Activated CD4-positive, alpha-beta memory T cell treated with anti-CD3 and anti-CD28 coated beads, Interleukin-2, amount 10 ng/mL, durations not matched to agents 7 days and 5 days (primary cell): ENCODE measurements at regions not wholly inside any gene's neighbourhood (a gene's known extent, or its start where the extent isn't known, plus 50 kb on each side); places are given as distances from the start of the nearest gene placed in this dataset.

Experiments
- CTCF ChIA-PET: fragments of 350-600 bp; sonication (Branson Sonifier 250); formaldehyde crosslinking; loops from one replicate; lab custom pipeline; 2021; ENCODE audit warnings: antibody characterized with exemption, inconsistent platforms; lab: Charles Lee
- POLR2A ChIA-PET: fragments of 350-600 bp; sonication (Branson Sonifier 250); formaldehyde crosslinking; loops from one replicate; lab custom pipeline; 2021; ENCODE audit warnings: antibody characterized with exemption; lab: Charles Lee
- DNase-seq: peaks from one replicate; pipeline ENCODE4 v3.0.0-alpha.2; 2020
- H3K27ac Mint-ChIP-seq: one replicate; pipeline ENCODE4 v1.8.0; 2021; ENCODE audit warnings: mild to moderate bottlenecking, mixed read lengths
- H3K27me3 Mint-ChIP-seq: one replicate; pipeline ENCODE4 v1.8.0; 2021; ENCODE audit warnings: mixed read lengths
- H3K36me3 Mint-ChIP-seq: one replicate; pipeline ENCODE4 v1.8.0; 2021; ENCODE audit warnings: low read depth, mixed read lengths
- H3K4me1 Mint-ChIP-seq: one replicate; pipeline ENCODE4 v1.8.0; 2021; ENCODE audit warnings: mixed read lengths
- H3K4me3 Mint-ChIP-seq: one replicate; pipeline ENCODE4 v1.8.0; 2021; ENCODE audit warnings: mild to moderate bottlenecking, mixed read lengths
- H3K9me3 Mint-ChIP-seq: one replicate; pipeline ENCODE4 v1.8.0; 2021; ENCODE audit warnings: mixed read lengths

- POLR2A ChIA-PET, result no interaction called here
- Mint-ChIP-seq H3K4me3 (no peak overlapping the region), H3K4me1 (no peaks in the 10 kb centered on the region), H3K9me3 (peaks cover 6% of the 10 kb centered on the region), H3K27ac (no peak overlapping the region), H3K36me3 (no peaks in the 10 kb centered on the region), H3K27me3 (no peaks in the 10 kb centered on the region)
- DNase-seq, result no peak
- CTCF ChIA-PET, result no interaction called here
Observed at GRCh38 chr3:80086426-80086825, 318.6 kb upstream of the ROBO1 start.

DNA sequence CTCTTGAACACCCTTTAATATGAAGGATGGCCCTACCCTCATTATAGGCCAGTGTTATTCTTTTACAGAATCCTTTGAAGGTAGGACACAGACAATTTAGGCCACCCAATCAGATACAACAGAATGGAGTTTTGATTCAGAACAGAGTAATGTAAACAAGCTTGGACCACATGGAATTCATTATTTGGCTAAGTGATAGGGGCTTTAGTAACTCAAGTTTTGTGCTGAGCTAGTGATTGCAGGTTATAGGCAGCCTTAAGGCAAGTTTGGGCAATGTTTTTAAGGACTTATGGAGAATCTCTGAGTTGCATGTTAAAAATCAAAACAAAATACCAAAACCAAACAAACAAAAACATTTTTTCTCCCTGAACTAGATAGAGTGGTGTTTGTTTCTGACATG lies 312.1 kb upstream of the ROBO1 start:
- Mint-ChIP-seq H3K4me1 (no peaks in the 10 kb centered on the region), H3K36me3 (no peaks in the 10 kb centered on the region), H3K9me3 (peaks cover 13% of the 10 kb centered on the region), H3K27me3 (no peaks in the 10 kb centered on the region), H3K27ac (no peak overlapping the region), H3K4me3 (no peak overlapping the region)
- ChIA-PET CTCF (no interaction called here), POLR2A (no interaction called here)
- DNase-seq, result no peak

DNA sequence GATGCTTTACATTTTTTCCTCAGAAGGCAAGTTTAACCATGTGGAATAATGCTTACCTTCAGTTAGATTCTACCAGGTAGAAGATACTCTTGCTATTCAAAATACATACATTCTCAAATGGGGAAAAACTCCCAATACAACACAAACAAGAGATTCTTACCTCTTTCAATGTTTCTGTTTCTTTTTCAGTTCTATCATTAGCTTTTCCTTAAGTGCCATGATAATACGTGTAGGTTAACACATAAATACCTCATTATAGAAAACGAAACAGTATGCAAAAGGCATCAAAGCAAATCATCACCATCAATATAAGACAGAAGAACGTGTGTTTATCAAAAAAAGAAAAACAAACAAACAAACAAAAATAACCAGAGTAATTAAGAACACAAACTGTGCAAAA lies 300.7 kb upstream of the ROBO1 start:
- H3K4me3 Mint-ChIP-seq, result no peak overlapping the region
- H3K27ac Mint-ChIP-seq, result no peak overlapping the region
- no peaks in the 10 kb centered on the region for H3K36me3 Mint-ChIP-seq
- ChIA-PET CTCF (no interaction called here), POLR2A (no interaction called here)
- H3K4me1 Mint-ChIP-seq, result no peaks in the 10 kb centered on the region
- no peaks in the 10 kb centered on the region for H3K27me3 Mint-ChIP-seq
- no peak for DNase-seq
- H3K9me3 Mint-ChIP-seq, result peaks cover 10% of the 10 kb centered on the region

DNA sequence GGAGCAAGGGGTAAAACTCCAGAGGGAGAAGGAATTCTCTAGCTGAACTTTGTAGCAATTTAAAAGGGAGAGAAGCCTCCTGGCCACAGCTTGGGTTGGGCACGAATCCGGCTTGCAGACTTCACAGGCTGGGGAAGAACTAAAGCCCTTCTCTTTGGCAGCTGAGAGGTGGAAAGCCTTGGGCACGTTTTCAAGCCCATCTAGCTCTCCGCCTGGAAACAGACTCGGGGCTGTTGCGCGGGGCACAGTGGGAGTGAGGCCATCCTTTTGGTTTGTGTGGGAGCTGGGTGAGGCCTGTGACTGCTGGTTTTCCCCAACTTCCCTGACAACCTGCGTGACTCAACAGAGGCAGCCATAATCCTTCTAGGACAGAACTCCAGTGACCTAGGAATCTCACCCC lies 295.7 kb upstream of the ROBO1 start:
- Mint-ChIP-seq H3K4me3 (no peak overlapping the region), H3K27me3 (no peaks in the 10 kb centered on the region), H3K4me1 (no peaks in the 10 kb centered on the region), H3K9me3 (peaks cover 9% of the 10 kb centered on the region), H3K27ac (no peak overlapping the region), H3K36me3 (no peaks in the 10 kb centered on the region)
- DNase-seq, result no peak
- POLR2A ChIA-PET, result no interaction called here
- CTCF ChIA-PET, result no interaction called here

- no peak overlapping the region for H3K4me3 Mint-ChIP-seq
- DNase-seq, result no peak
- no peaks in the 10 kb centered on the region for H3K27me3 Mint-ChIP-seq
- H3K27ac Mint-ChIP-seq, result no peak overlapping the region
- H3K36me3 Mint-ChIP-seq, result no peaks in the 10 kb centered on the region
- H3K4me1 Mint-ChIP-seq, result no peaks in the 10 kb centered on the region
- ChIA-PET POLR2A (no interaction called here), CTCF (no interaction called here)
- H3K9me3 Mint-ChIP-seq, result peaks cover 6% of the 10 kb centered on the region
Observed at GRCh38 chr3:80060664-80061063, 292.9 kb upstream of the ROBO1 start.

- no peak overlapping the region for H3K4me3 Mint-ChIP-seq
- POLR2A ChIA-PET, result no interaction called here
- no peaks in the 10 kb centered on the region for H3K4me1 Mint-ChIP-seq
- no peak for DNase-seq
- H3K36me3 Mint-ChIP-seq, result peaks cover 2% of the 10 kb centered on the region
- H3K9me3 Mint-ChIP-seq, result peaks cover 16% of the 10 kb centered on the region
- CTCF ChIA-PET, result no interaction called here
- no peak overlapping the region for H3K27ac Mint-ChIP-seq
- H3K27me3 Mint-ChIP-seq, result no peaks in the 10 kb centered on the region
Observed at GRCh38 chr3:80055306-80055705, 287.5 kb upstream of the ROBO1 start.

GRCh38 chr3:80052271-80052670 lies 284.5 kb upstream of the ROBO1 start:
- Mint-ChIP-seq H3K27me3 (no peaks in the 10 kb centered on the region), H3K4me3 (no peak overlapping the region), H3K36me3 (peaks cover 2% of the 10 kb centered on the region), H3K9me3 (peaks cover 20% of the 10 kb centered on the region), H3K27ac (no peak overlapping the region), H3K4me1 (no peaks in the 10 kb centered on the region)
- ChIA-PET POLR2A (no interaction called here), CTCF (no interaction called here)
- no peak for DNase-seq

DNA sequence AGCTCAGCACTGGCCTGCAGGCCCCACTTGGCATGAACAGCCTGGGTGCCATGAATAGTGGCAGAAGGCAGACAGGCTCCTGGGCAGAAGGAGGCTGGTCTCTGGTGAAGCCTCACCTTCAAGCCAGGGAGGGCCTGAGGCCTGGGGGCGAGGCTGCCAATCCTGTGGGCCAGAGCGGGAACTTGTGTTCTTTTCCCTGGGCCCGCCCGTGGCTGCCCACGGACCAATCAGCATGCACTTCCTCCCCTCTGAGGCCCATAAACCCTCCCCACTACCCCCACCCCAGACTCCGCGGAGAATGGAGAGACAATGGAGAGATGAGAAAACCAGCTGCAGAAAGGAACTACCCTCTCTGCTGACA lies 283.8 kb upstream of the ROBO1 start:
- H3K27me3 Mint-ChIP-seq, result no peaks in the 10 kb centered on the region
- H3K4me1 Mint-ChIP-seq, result no peaks in the 10 kb centered on the region
- CTCF ChIA-PET, result no interaction called here
- H3K4me3 Mint-ChIP-seq, result no peak overlapping the region
- no peak for DNase-seq
- H3K27ac Mint-ChIP-seq, result no peak overlapping the region
- POLR2A ChIA-PET, result no interaction called here
- H3K9me3 Mint-ChIP-seq, result peaks cover 20% of the 10 kb centered on the region
- H3K36me3 Mint-ChIP-seq, result peaks cover 2% of the 10 kb centered on the region

GRCh38 chr3:80050826-80051601 lies 283.2 kb upstream of the ROBO1 start:
- H3K36me3 Mint-ChIP-seq, result peaks cover 2% of the 10 kb centered on the region
- H3K4me3 Mint-ChIP-seq, result no peak overlapping the region
- CTCF ChIA-PET, result no interaction called here
- no peaks in the 10 kb centered on the region for H3K27me3 Mint-ChIP-seq
- no peak overlapping the region for H3K27ac Mint-ChIP-seq
- DNase-seq, result no peak
- H3K4me1 Mint-ChIP-seq, result no peaks in the 10 kb centered on the region
- POLR2A ChIA-PET, result no interaction called here
- peaks cover 20% of the 10 kb centered on the region for H3K9me3 Mint-ChIP-seq

GRCh38 chr3:80043226-80043625 lies 275.4 kb upstream of the ROBO1 start:
- H3K27me3 Mint-ChIP-seq, result no peaks in the 10 kb centered on the region
- CTCF ChIA-PET, result no interaction called here

GRCh38 chr3:80040067-80040466 lies 272.3 kb upstream of the ROBO1 start:
- POLR2A ChIA-PET, result no interaction called here
- Mint-ChIP-seq H3K27me3 (no peaks in the 10 kb centered on the region), H3K36me3 (no peaks in the 10 kb centered on the region), H3K4me3 (no peak overlapping the region), H3K27ac (no peak overlapping the region), H3K9me3 (peaks cover 6% of the 10 kb centered on the region), H3K4me1 (no peaks in the 10 kb centered on the region)
- CTCF ChIA-PET, result no interaction called here
- DNase-seq, result no peak

More at GRCh38 chr3:80043226-80043625, 275.4 kb upstream of the ROBO1 start:
- no peaks in the 10 kb centered on the region for H3K4me1 Mint-ChIP-seq
- peaks cover 2% of the 10 kb centered on the region for H3K9me3 Mint-ChIP-seq
- H3K4me3 Mint-ChIP-seq, result no peak overlapping the region
- no peak for DNase-seq
- no peak overlapping the region for H3K27ac Mint-ChIP-seq
- no peaks in the 10 kb centered on the region for H3K36me3 Mint-ChIP-seq
- POLR2A ChIA-PET, result no interaction called here

- Mint-ChIP-seq H3K36me3 (no peaks in the 10 kb centered on the region), H3K27me3 (no peaks in the 10 kb centered on the region), H3K27ac (no peak overlapping the region), H3K9me3 (peaks cover 6% of the 10 kb centered on the region), H3K4me3 (no peak overlapping the region), H3K4me1 (no peaks in the 10 kb centered on the region)
- ChIA-PET POLR2A (no interaction called here), CTCF (no interaction called here)
- DNase-seq, result no peak
Observed at GRCh38 chr3:80036176-80036575, 268.4 kb upstream of the ROBO1 start.

DNA sequence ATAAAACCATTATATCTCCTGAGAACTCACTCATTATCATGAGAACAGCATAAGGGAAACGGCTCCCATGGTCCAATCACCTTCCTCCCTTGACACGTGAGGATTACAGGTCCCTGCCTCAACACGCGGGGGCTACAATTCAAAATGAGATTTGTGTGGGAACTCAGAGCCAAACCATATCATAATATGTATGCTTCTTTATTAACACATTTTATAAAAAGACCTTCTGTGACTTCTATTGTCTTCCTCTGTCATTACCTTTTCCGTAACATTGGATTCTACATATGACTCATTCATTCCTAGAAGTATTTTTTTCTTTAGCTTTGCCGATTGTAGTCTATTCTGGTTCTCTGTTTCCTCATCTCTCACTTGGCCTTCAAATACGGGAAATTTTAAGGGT lies 267.2 kb upstream of the ROBO1 start:
- Mint-ChIP-seq H3K27me3 (no peaks in the 10 kb centered on the region), H3K9me3 (peaks cover 6% of the 10 kb centered on the region), H3K4me3 (no peak overlapping the region), H3K27ac (no peak overlapping the region), H3K4me1 (no peaks in the 10 kb centered on the region), H3K36me3 (no peaks in the 10 kb centered on the region)
- POLR2A ChIA-PET, result no interaction called here
- DNase-seq, result no peak
- CTCF ChIA-PET, result no interaction called here

DNA sequence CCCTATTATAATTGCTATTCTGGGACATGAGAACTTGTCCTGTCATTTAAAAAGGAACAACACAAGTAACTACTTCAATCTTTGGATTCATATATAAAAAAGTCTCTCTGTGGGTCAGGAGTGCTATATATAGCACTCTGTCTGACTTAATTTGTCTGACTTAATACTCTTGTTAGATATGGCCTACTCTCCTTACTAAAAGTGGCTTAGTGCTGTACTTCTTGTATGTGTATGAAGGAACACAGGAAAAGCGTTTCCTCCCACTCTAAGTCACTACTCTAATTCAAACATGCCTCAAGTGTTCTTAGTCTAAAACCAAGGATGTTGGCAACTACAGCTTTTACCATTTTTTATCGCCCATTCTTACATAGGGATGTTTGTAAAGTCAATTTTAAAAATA lies 255.2 kb upstream of the ROBO1 start:
- CTCF ChIA-PET, result no interaction called here
- H3K36me3 Mint-ChIP-seq, result no peaks in the 10 kb centered on the region
- no peak for DNase-seq
- no peak overlapping the region for H3K4me3 Mint-ChIP-seq
- H3K4me1 Mint-ChIP-seq, result no peaks in the 10 kb centered on the region
- H3K9me3 Mint-ChIP-seq, result peaks cover 9% of the 10 kb centered on the region
- H3K27ac Mint-ChIP-seq, result no peak overlapping the region
- POLR2A ChIA-PET, result no interaction called here
- no peaks in the 10 kb centered on the region for H3K27me3 Mint-ChIP-seq
